PFSK-1 (cell line): ENCODE measurements at regions not wholly inside any gene's neighbourhood (a gene's known extent, or its start where the extent isn't known, plus 50 kb on each side); places are given as distances from the start of the nearest gene placed in this dataset.

Experiments
- POLR2AphosphoS5 ChIP-seq: IDR thresholded peaks from 2 replicates; pipeline ENCODE4 v1.6.1; 2012; ENCODE audit warnings: low read depth, mild to moderate bottlenecking, control low read depth, low read length, moderate library complexity
- SIN3A ChIP-seq: IDR thresholded peaks from 2 replicates; pipeline ENCODE4 v1.6.1; 2012; ENCODE audit warnings: mild to moderate bottlenecking, low read length, moderate library complexity, borderline replicate concordance; ENCODE audit not compliant: insufficient read depth
- TAF1 ChIP-seq: IDR thresholded peaks from 2 replicates; pipeline ENCODE4 v1.6.1; 2012; ENCODE audit warnings: low read length, control low read depth, borderline replicate concordance; ENCODE audit not compliant: insufficient read depth
- TF ChIP-seq, protein P1 (sequence below), 2 experiments: IDR thresholded peaks; 2 replicates each; pipeline versions ENCODE4 v1.6.1 to v1.8.0; 2011 to 2012; ENCODE audit warnings: low read depth in 2 of 2, low read length in 2 of 2, control low read depth in 1 of 2, inconsistent platforms in 1 of 2, mild to moderate bottlenecking in 1 of 2, moderate library complexity in 1 of 2; ENCODE audit not compliant: insufficient read depth in 1 of 2

- TF ChIP-seq SIN3A (no peak), POLR2AphosphoS5 (no peak), TAF1 (no peak)
- TF ChIP-seq, protein P1, sequence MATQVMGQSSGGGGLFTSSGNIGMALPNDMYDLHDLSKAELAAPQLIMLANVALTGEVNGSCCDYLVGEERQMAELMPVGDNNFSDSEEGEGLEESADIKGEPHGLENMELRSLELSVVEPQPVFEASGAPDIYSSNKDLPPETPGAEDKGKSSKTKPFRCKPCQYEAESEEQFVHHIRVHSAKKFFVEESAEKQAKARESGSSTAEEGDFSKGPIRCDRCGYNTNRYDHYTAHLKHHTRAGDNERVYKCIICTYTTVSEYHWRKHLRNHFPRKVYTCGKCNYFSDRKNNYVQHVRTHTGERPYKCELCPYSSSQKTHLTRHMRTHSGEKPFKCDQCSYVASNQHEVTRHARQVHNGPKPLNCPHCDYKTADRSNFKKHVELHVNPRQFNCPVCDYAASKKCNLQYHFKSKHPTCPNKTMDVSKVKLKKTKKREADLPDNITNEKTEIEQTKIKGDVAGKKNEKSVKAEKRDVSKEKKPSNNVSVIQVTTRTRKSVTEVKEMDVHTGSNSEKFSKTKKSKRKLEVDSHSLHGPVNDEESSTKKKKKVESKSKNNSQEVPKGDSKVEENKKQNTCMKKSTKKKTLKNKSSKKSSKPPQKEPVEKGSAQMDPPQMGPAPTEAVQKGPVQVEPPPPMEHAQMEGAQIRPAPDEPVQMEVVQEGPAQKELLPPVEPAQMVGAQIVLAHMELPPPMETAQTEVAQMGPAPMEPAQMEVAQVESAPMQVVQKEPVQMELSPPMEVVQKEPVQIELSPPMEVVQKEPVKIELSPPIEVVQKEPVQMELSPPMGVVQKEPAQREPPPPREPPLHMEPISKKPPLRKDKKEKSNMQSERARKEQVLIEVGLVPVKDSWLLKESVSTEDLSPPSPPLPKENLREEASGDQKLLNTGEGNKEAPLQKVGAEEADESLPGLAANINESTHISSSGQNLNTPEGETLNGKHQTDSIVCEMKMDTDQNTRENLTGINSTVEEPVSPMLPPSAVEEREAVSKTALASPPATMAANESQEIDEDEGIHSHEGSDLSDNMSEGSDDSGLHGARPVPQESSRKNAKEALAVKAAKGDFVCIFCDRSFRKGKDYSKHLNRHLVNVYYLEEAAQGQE (IDR thresholded peaks at IDR 0.05; ENCODE audit: insufficient read depth in 1 of 2, low read depth in 2 of 2, low read length in 2 of 2): no peak
Observed at GRCh38 chr6:104130343-104130742, 729.4 kb downstream of the HACE1 start.
